ENCODE measurements at regions not wholly inside any gene's neighbourhood (a gene's known extent, or its start where the extent isn't known, plus 50 kb on each side); places are given as distances from the start of the nearest gene placed in this dataset.

GRCh38 chr1:181175356-181175910 lies 86.9 kb downstream of the IER5 start:
- H3K23ac ChIP-seq (ENCODE audit: low read depth, low read length): no peak overlapping the region
- CTCF ChIA-PET: no interaction called here
- no peak overlapping the region for H2AFZ ChIP-seq (replicated peaks; ENCODE audit: low read length, poor library complexity)
- H4K20me1 ChIP-seq (ENCODE audit: insufficient read depth, low read length): no peaks in the 10 kb centered on the region
- no peak overlapping the region for H3K14ac ChIP-seq (replicated peaks; ENCODE audit: low read depth, low read length)
- no peak overlapping the region for H2AK5ac ChIP-seq (ENCODE audit: low read depth, low read length)
- 80% methylated on average over 2 of the region's 6 CpGs; no CpG with 5 or more reads in 1 of the 2 experiments for WGBS, 2 experiments (ENCODE audit: extremely low coverage in 2 of 2, insufficient read length in 1 of 2)
- dilution Hi-C loops (cut with HindIII; ENCODE audit: low sequenced_read_pairs, unreplicated experiment) (no loop called here), intact Hi-C loops (cut with micrococcal nuclease) (no loop called here), in situ Hi-C loops (cut with MboI; ENCODE audit: low sequenced_read_pairs) (no loop called here)
- no peak overlapping the region for H4K8ac ChIP-seq (ENCODE audit: low read depth in 2 of 2, low read length in 2 of 2)
- no peak overlapping the region for H4K91ac ChIP-seq (ENCODE audit: insufficient read depth, low read depth, low read length)
- H3K56ac ChIP-seq (ENCODE audit: extremely low read depth, insufficient read depth, low read length): no peak overlapping the region
- no peak overlapping the region for H4K5ac ChIP-seq (ENCODE audit: low read depth, low read length)
- no peaks in the 10 kb centered on the region for H3K79me1 ChIP-seq (ENCODE audit: low read depth in 1 of 2, low read length in 2 of 2)
- no TSS peak for BruUV-seq (replicated peaks)
- H3K4me1 ChIP-seq (ENCODE audit: control insufficient read depth, insufficient read depth, low read length): no peaks in the 10 kb centered on the region
- H3K27ac ChIP-seq (ENCODE audit: insufficient read depth, low read length): no peak overlapping the region
- H2BK120ac ChIP-seq (ENCODE audit: low read depth, low read length): no peak overlapping the region
- H2AK9ac ChIP-seq (replicated peaks; ENCODE audit: low read depth, low read length, poor library complexity): no peak overlapping the region
- H3K9me3 ChIP-seq (ENCODE audit: control insufficient read depth, insufficient read depth, low read length): peaks cover 7% of the 10 kb centered on the region
- H3K18ac ChIP-seq (ENCODE audit: low read depth, low read length): no peak overlapping the region
- H3K9me1 ChIP-seq (ENCODE audit: insufficient read depth, low read length): no peaks in the 10 kb centered on the region; the same call in 1 of the 2 replicates
- no peak overlapping the region for H3K4me2 ChIP-seq (ENCODE audit: low read depth, low read length)
- H3K4me3 ChIP-seq (ENCODE audit: insufficient read depth, low read depth, low read length): no peak overlapping the region
- no peak for ATAC-seq (ENCODE audit: low read depth)
- no peak for DNase-seq
- H3K36me3 ChIP-seq (ENCODE audit: control insufficient read depth, insufficient read depth, low read length): no peaks in the 10 kb centered on the region
- no peak overlapping the region for H3K4ac ChIP-seq (ENCODE audit: low read depth, low read length)
- H3K27me3 ChIP-seq (ENCODE audit: control insufficient read depth, insufficient read depth, low read length): peaks cover 6% of the 10 kb centered on the region; the same call in 1 of the 2 replicates
- H2BK5ac ChIP-seq (ENCODE audit: low read depth, low read length, poor library complexity, severe bottlenecking): no peak overlapping the region
- no peak overlapping the region for H2BK20ac ChIP-seq (ENCODE audit: low read depth, low read length)
- POLR2A ChIA-PET (ENCODE audit: unreplicated experiment): no interaction called here
- no peak overlapping the region for H2BK15ac ChIP-seq (ENCODE audit: low read depth, low read length)
- H3K9ac ChIP-seq (ENCODE audit: low read depth, low read length): no peak overlapping the region
- TF ChIP-seq RCOR1 (IDR thresholded peaks at IDR 0.05; ENCODE audit: insufficient replicate concordance, low read length): no peak
- no peak for TF ChIP-seq MAZ (IDR thresholded peaks at IDR 0.05; ENCODE audit: borderline replicate concordance, low read depth, low read length)
- TF ChIP-seq FOS (IDR thresholded peaks at IDR 0.05; ENCODE audit: low read depth, low read length): no peak
- TF ChIP-seq MAFK (IDR thresholded peaks at IDR 0.05; ENCODE audit: low read depth, low read length): no peak
- no peak for TF ChIP-seq ELK1 (IDR thresholded peaks at IDR 0.05; ENCODE audit: borderline replicate concordance, low read depth, low read length)
- TF ChIP-seq RFX5 (IDR thresholded peaks at IDR 0.05; ENCODE audit: low read depth, low read length): no peak
- no peak for TF ChIP-seq CEBPB (IDR thresholded peaks at IDR 0.05; ENCODE audit: low read depth, low read length)
- no peak for TF ChIP-seq USF2 (IDR thresholded peaks at IDR 0.05; ENCODE audit: low read depth, low read length)
- no peak for TF ChIP-seq CHD1 (IDR thresholded peaks at IDR 0.05; ENCODE audit: low read depth, low read length)
- TF ChIP-seq SMC3 (IDR thresholded peaks at IDR 0.05; ENCODE audit: low read depth, low read length): no peak
- no peak for TF ChIP-seq NFE2L2 (IDR thresholded peaks at IDR 0.05; ENCODE audit: low read depth, low read length)
- TF ChIP-seq MXI1 (IDR thresholded peaks at IDR 0.05; ENCODE audit: borderline replicate concordance, low read depth, low read length): no peak
- TF ChIP-seq BHLHE40 (IDR thresholded peaks at IDR 0.05; ENCODE audit: low read depth, low read length): no peak
- no peak for TF ChIP-seq POLR2A (IDR thresholded peaks at IDR 0.05; ENCODE audit: low read depth, low read length)
- TF ChIP-seq RAD21 (IDR thresholded peaks at IDR 0.05; ENCODE audit: low read length): no peak

Measured in IMR-90 (cell line).